Adrenal gland (tissue), 9 donors: ENCODE measurements at regions not wholly inside any gene's neighbourhood (a gene's known extent, or its start where the extent isn't known, plus 50 kb on each side); places are given as distances from the start of the nearest gene placed in this dataset.

Experiments used
- DNase-seq, 7 donors: peaks; one replicate each; pipeline ENCODE4 v3.0.0-alpha.2; 2019 to 2020
- H3K27ac ChIP-seq, 5 donors: fragments of 200-600 bp; sonication (generic) in 4 of 5; 1 replicate in 3 of 5; 2 replicates in 2 of 5; pipeline versions ENCODE4 v1.5.1 to v1.8.0; 2016 to 2020; ENCODE audit warnings: mild to moderate bottlenecking in 1 of 5
- H3K27me3 ChIP-seq: fragments of 200-600 bp; 2 replicates; pipeline ENCODE4 v1.8.0; 2021
- H3K36me3 ChIP-seq, 2 donors: fragments of 200-600 bp; replicated peaks in 1 of 2; 1 replicate in 1 of 2; 2 replicates in 1 of 2; pipeline versions ENCODE4 v1.5.1 to v1.8.0; 2018 to 2022
- H3K4me1 ChIP-seq, 2 donors: fragments of 200-600 bp; replicated peaks in 1 of 2; 1 replicate in 1 of 2; 2 replicates in 1 of 2; pipeline versions ENCODE4 v1.5.1 to v1.8.0; 2018 to 2021
- H3K4me3 ChIP-seq, 4 donors: fragments of 200-600 bp; sonication (generic) in 3 of 4; one replicate each; pipeline ENCODE4 v1.5.1; 2016 to 2018
- H3K9me3 ChIP-seq, 3 donors: fragments of 200-600 bp; sonication (generic) in 1 of 3; replicated peaks in 1 of 3; 1 replicate in 2 of 3; 2 replicates in 1 of 3; pipeline versions ENCODE4 v1.5.1 to v1.8.0; 2016 to 2021
- POLR2A ChIP-seq, 2 donors: fragments of 450-650 bp; IDR thresholded peaks; one replicate each; pipeline ENCODE4 v1.6.1; 2017; ENCODE audit warnings: antibody characterized with exemption in 2 of 2, mild to moderate bottlenecking in 2 of 2, moderate library complexity in 1 of 2
- WGBS, 4 donors: extraction: QIAGEN DNeasy Blood & Tissue Kit in 2 of 4; methylation state at CpG; one replicate each; pipeline versions ENCODE4 v1.1.5 to v1.1.7; 2013 to 2017; 5-methylcytosine and 5-hydroxymethylcytosine counted together
- intact Hi-C, 2 donors: fragments of 100-400 bp; cut with DNase I; formaldehyde crosslinking; loops; one replicate each; pipeline versions ENCODE4 v1.14.1 to v1.15.0; 2022 to 2023
- TF ChIP-seq, protein P1 (sequence below), 6 experiments: fragments of 450-650 bp in 4 of 6; fragments of 200-600 bp in 2 of 6; sonication (generic) in 1 of 6; IDR thresholded peaks; 1 replicate in 5 of 6; 2 replicates in 1 of 6; pipeline versions ENCODE4 v1.5.1 to v1.8.0; 2016 to 2021; ENCODE audit warnings: antibody characterized with exemption in 6 of 6, mild to moderate bottlenecking in 2 of 6, moderate library complexity in 1 of 6
- donor health status: healthy with polysubstance abuse.
- donor health status: Bipolar disorder and iron deficiency.
- donor health status: DM: yes; HTN: yes; CAD: no.
- donor health status: DM: no; HTN: no; CAD: no.
- donor health status: DM: no; HTN: no; CAD: no.

DNA sequence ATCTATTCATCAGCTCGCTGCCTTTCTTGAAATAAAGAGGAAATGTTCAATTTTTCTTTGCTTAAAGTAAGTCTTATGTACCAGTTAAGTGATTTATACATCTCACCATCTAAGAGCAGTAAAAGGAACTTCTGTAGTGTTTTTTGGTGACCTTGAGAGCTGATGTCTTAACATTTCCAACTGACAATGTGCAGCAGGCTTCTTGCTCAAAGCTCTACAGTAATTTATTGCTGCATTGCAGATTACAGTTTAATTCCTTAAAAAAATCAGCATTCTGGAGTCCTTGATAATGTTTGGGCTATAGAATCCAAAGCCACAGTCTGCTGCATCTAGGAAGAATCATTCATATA lies 61.6 kb downstream of the DIPK2A start:
- Histone ChIP-seq H3K27me3 (no peaks in the 10 kb centered on the region), H3K9me3 (no peaks in the 10 kb centered on the region), H3K4me1 (no peaks in the 10 kb centered on the region), H3K36me3 (no peaks in the 10 kb centered on the region), H3K4me3 (no peak overlapping the region), H3K27ac (no peak overlapping the region)
- DNase-seq = no peak
- 79 to 82% (median 80%) methylated on average over 1 of the region's 1 CpG for WGBS, 4 donors
- intact Hi-C loops = no loop called here
- no peak for TF ChIP-seq POLR2A (IDR thresholded peaks at IDR 0.05)
- TF ChIP-seq, protein P1, sequence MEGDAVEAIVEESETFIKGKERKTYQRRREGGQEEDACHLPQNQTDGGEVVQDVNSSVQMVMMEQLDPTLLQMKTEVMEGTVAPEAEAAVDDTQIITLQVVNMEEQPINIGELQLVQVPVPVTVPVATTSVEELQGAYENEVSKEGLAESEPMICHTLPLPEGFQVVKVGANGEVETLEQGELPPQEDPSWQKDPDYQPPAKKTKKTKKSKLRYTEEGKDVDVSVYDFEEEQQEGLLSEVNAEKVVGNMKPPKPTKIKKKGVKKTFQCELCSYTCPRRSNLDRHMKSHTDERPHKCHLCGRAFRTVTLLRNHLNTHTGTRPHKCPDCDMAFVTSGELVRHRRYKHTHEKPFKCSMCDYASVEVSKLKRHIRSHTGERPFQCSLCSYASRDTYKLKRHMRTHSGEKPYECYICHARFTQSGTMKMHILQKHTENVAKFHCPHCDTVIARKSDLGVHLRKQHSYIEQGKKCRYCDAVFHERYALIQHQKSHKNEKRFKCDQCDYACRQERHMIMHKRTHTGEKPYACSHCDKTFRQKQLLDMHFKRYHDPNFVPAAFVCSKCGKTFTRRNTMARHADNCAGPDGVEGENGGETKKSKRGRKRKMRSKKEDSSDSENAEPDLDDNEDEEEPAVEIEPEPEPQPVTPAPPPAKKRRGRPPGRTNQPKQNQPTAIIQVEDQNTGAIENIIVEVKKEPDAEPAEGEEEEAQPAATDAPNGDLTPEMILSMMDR (IDR thresholded peaks at IDR 0.05) = no peak

DNA sequence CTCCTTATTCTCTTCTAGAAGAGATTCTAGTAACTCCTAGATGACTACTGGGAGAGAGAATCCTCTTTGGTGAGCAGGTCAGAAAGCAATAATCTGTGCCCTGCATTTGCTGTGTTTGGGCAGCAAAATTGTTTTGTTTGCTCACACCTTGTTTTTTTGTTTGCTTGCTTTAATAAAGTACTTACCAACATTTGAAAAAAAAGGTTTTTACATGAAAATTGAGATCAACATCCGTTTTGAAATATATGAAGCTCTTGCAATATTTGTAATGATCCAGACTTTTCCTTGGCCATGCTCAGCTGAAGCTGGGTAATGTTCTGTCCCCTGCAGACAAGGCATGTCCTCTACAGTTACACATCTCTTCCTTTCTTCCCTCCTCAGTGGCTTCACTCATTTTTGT lies 62.2 kb downstream of the DIPK2A start:
- intact Hi-C loops = no loop called here
- DNase-seq = no peak
- Histone ChIP-seq H3K9me3 (no peaks in the 10 kb centered on the region), H3K27ac (no peak overlapping the region), H3K4me3 (no peak overlapping the region), H3K4me1 (no peaks in the 10 kb centered on the region), H3K36me3 (no peaks in the 10 kb centered on the region), H3K27me3 (no peaks in the 10 kb centered on the region)
- TF ChIP-seq, protein P1 (IDR thresholded peaks at IDR 0.05) = no peak
- no peak for TF ChIP-seq POLR2A (IDR thresholded peaks at IDR 0.05)
- WGBS, 4 donors = 29 to 77% (median 72%) methylated on average over 1 of the region's 1 CpG

DNA sequence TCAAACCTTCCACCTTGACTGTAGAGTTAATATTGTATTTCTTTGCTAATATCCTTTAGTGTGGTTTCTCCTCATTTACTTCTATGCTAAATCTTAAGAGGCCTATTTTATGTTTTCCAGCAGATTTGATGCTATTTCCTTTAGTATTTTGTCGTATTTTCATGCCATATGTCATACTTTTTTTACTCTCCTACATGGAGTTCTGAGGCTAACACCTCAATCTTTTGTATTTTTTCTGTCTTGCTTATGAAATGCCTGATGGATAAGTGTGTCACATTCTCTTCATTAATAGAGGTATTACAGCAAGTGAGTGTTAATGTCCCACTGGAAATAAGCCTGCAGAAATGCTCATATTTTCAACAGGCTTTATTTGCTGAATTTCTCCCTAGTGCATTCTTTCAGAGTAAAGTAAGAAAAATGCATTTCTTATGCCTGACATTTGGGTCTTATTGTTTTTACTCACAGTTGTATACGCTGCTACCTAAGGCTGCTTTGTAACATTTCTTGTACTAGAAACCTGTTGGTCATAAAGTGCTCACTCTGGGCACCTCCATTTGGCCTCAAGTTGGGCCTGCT lies 63.2 kb downstream of the DIPK2A start:
- TF ChIP-seq POLR2A (IDR thresholded peaks at IDR 0.05) = no peak
- H3K4me3 ChIP-seq = no peak overlapping the region
- H3K27me3 ChIP-seq = no peaks in the 10 kb centered on the region
- no peaks in the 10 kb centered on the region for H3K9me3 ChIP-seq
- no peak for DNase-seq
- no peaks in the 10 kb centered on the region for H3K4me1 ChIP-seq
- 92 to 100% (median 97%) methylated on average over 2 of the region's 2 CpGs for WGBS, 4 donors
- no peaks in the 10 kb centered on the region for H3K36me3 ChIP-seq
- H3K27ac ChIP-seq = no peak overlapping the region
- intact Hi-C loops = no loop called here

DNA sequence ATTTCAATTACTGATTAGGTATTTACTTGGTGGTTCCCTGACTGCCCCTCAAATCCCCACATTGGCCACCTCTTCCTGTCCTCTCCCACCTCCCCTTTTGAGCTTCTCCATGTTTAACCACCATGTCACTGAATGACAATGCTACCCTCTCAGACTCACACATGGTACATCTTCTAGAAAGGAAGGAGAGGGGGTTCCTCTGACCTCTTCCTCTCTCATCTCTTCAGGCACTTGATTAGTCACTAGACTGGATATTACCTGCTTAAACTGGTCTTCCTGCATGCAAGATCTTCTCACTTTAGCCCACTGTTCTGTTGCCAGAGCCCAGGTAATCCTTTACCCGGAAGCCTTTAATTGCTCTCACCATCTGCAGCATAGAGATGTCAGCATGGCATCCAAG lies 64.9 kb downstream of the DIPK2A start:
- intact Hi-C loops = no loop called here
- Histone ChIP-seq H3K4me1 (no peaks in the 10 kb centered on the region), H3K4me3 (no peak overlapping the region), H3K27me3 (no peaks in the 10 kb centered on the region), H3K36me3 (no peaks in the 10 kb centered on the region), H3K9me3 (no peaks in the 10 kb centered on the region), H3K27ac (no peak overlapping the region)
- TF ChIP-seq, protein P1 (IDR thresholded peaks at IDR 0.05) = no peak
- no peak for TF ChIP-seq POLR2A (IDR thresholded peaks at IDR 0.05)
- DNase-seq = no peak
- 92 to 97% (median 93%) methylated on average over 1 of the region's 1 CpG for WGBS, 4 donors

DNA sequence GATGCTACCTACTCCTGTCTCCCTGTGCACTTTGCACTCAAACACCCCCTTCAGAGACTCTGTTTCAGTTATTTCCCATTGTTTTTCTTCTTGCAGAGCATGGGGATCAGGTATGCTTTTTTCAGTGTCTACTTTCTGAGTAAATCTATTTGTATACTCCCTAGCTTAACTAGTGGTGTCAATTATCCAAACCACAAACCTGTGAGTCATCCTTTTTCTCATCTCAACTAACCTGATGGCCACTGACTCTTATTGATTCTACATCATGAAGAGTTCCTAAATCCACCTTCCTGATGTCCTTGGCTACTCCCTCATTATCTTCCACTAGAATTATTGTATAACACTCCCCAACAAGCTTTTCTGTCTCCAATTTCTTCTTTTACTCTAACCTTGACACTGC lies 68.0 kb downstream of the DIPK2A start:
- no peak overlapping the region for H3K27ac ChIP-seq
- no peak overlapping the region for H3K4me3 ChIP-seq
- H3K27me3 ChIP-seq = no peaks in the 10 kb centered on the region
- no peak for DNase-seq
- intact Hi-C loops = no loop called here
- TF ChIP-seq, protein P1 (IDR thresholded peaks at IDR 0.05) = no peak
- TF ChIP-seq POLR2A (IDR thresholded peaks at IDR 0.05) = no peak
- no peaks in the 10 kb centered on the region for H3K36me3 ChIP-seq
- no peaks in the 10 kb centered on the region for H3K9me3 ChIP-seq
- H3K4me1 ChIP-seq = no peaks in the 10 kb centered on the region
